GM10248 (cell line): ENCODE measurements at regions not wholly inside any gene's neighbourhood (a gene's known extent, or its start where the extent isn't known, plus 50 kb on each side); places are given as distances from the start of the nearest gene placed in this dataset.

ENCODE experiments used
- CTCF ChIA-PET: fragments of 300-600 bp; sonication (Branson Sonifier 250); formaldehyde crosslinking; extraction: SDS; loops from one replicate; lab custom pipeline; 2021; ENCODE audit warnings: antibody characterized with exemption; lab: Yijun Ruan, JAX
- POLR2A ChIA-PET: fragments of 350-650 bp; sonication (Branson Sonifier 250); formaldehyde crosslinking; extraction: SDS; loops from one replicate; lab custom pipeline; 2020; ENCODE audit warnings: antibody characterized with exemption; lab: Yijun Ruan, JAX
- DNase-seq: peaks from one replicate; pipeline ENCODE4 v3.0.0; 2012; ENCODE audit errors: extremely low spot score
- TF ChIP-seq, protein P1 (sequence below): IDR thresholded peaks from 2 replicates; pipeline ENCODE4 v1.5.1; 2012; ENCODE audit warnings: mild to moderate bottlenecking, low read depth; ENCODE audit errors: extremely low read depth, missing control alignments, control extremely low read depth

DNA sequence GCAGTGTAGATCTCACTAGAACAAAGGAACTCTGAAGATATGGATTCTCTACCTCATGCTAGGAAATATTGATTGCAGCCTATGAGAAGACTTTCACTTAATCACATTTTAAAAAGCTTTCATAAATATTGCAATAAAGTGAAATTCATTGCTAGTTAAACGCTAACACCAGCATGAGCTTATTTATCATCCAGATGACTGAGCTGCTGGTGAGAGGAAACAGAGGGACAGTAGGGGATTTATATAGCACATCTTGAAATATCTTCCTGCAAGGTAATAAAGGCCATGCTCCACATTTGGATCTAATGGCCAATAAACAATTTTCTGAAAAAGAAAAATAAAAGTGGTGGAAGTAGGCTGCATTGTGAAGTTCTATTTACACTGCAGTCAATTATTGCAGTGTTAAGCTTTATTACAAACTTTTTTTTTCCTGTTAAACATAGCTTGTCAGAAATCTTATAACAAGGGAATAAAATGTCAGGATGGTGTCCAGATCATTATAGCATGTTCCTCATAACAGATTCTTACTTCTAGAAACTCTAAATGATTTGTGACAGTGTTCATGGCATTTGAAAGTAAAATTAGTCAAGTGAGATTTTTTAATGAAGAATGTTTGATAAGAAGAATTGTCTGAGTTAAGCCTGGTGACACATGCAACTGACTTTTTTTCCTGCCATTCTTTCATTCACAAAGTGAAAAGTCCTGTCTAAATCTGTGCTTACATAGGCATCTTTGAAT is 342.6 kb downstream of the DMAC1 start:
- TF ChIP-seq, protein P1, sequence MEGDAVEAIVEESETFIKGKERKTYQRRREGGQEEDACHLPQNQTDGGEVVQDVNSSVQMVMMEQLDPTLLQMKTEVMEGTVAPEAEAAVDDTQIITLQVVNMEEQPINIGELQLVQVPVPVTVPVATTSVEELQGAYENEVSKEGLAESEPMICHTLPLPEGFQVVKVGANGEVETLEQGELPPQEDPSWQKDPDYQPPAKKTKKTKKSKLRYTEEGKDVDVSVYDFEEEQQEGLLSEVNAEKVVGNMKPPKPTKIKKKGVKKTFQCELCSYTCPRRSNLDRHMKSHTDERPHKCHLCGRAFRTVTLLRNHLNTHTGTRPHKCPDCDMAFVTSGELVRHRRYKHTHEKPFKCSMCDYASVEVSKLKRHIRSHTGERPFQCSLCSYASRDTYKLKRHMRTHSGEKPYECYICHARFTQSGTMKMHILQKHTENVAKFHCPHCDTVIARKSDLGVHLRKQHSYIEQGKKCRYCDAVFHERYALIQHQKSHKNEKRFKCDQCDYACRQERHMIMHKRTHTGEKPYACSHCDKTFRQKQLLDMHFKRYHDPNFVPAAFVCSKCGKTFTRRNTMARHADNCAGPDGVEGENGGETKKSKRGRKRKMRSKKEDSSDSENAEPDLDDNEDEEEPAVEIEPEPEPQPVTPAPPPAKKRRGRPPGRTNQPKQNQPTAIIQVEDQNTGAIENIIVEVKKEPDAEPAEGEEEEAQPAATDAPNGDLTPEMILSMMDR, result no peak
- no peak for DNase-seq
- POLR2A ChIA-PET, result interaction anchor here (0.6 kb wide), 1 partner anchor 228 kb away, joined by 5 read pairs; no protein-coding TSS in a partner anchor
- CTCF ChIA-PET, result interaction anchor here (2.9 kb wide), 1 partner anchor 11 kb away, joined by 21 read pairs; no protein-coding TSS in a partner anchor

DNA sequence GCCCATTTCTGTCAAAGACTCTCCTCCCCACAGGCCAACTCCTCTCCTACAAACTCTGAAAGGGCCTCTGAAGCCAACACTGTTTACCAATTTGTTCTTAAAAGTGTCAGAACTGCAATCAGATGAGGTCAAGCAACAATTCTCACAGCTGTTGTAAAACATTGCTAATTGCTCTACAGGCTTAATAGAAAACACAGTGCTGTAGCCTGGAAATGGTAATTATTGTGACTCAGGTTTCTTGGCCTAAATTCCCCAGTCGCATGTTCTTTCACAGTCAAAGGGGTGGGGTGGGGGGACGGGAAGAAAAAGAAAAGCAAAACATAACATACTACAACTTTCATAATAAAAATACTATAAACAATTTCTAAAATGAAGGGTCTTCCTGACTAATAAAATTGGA is 343.2 kb downstream of the DMAC1 start:
- TF ChIP-seq, protein P1, result no peak
- no peak for DNase-seq
- POLR2A ChIA-PET, result no interaction called here
- CTCF ChIA-PET, result interaction anchor here (2.9 kb wide), 1 partner anchor 12 kb away, joined by 21 read pairs; no protein-coding TSS in a partner anchor

DNA sequence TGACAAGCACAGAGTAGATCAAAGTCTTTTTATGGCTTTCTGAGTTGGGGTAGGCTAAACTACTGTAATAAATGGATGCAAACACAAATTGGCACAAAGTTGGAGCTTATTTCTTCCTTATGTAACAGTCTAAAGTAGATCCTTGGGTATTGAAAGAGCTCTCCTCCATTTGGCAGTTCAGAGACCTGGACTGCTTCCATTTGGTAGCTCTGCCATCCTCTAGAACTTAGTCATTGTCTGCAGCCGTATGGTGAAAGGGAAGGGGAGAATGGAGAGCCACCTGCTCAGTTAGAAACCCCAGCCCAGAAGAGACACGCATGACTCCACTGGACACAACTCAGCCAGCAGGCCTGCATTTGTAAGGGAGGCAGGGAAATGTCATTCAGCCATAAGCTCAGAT is 345.0 kb downstream of the DMAC1 start:
- TF ChIP-seq, protein P1, result no peak
- CTCF ChIA-PET, result interaction anchor here (1.5 kb wide), 1 partner anchor 365 kb away, joined by 3 read pairs; no protein-coding TSS in a partner anchor
- DNase-seq, result no peak
- POLR2A ChIA-PET, result no interaction called here

DNA sequence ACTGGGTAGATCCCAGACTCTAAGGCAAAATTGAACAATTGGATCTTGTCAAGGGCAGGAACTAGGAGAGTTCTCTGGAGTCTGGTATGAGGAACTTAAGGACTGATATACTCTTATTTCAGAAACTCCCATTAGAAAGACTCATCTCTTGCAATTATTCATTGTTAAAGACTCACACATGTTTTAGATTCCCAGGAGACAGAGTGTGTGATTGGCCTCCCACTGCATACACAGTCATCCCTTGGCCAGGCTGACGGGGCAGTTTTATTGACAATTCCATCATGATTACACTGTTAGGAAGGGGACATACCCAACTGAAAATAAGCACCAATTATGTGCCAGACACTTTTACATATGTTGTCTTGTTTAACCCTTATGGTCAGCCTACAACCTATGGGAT is 347.2 kb downstream of the DMAC1 start:
- CTCF ChIA-PET, result no interaction called here
- DNase-seq, result no peak
- POLR2A ChIA-PET, result no interaction called here
- TF ChIP-seq, protein P1, result no peak

DNA sequence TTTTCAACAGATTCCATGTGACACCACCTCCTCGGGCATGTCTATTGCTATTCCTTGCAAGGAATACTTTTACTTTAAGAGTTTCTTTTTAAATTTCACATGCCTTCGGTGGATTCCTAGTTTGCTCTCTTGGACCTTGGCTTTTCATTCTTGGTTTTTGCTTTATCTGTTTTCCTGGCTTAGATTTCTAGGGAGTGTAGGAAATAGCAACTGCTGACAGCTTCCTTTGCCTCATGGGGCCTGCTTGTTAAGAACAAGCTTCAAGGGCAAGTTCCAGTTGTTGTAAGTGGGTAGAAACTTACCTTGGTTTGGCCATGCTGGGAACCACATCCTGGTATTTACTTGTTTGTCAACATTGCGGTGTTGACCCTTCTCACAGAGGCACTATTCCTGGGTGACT is 348.5 kb downstream of the DMAC1 start:
- ChIA-PET CTCF (no interaction called here), POLR2A (no interaction called here)
- DNase-seq, result no peak
- TF ChIP-seq, protein P1, result no peak

DNA sequence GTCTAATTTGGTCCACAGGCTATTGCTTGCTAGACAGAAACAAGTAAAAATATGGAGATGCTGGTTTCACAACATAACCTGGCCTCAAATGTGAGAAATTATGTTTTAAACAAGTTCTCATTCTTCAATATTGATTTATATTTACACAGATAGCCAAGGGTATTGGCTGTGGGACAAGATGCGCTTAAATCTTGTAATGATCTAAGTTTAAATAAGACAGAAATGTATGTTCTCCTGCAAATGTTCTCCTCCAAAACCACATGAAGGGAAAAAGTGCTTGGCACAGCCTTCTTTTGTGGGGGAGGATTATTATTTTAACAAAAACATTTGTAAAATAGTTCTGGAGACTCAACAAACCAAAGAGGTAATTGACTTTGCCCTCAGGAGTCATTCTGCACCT is 356.0 kb downstream of the DMAC1 start:
- CTCF ChIA-PET, result no interaction called here

More for the DNA sequence above, 356.0 kb downstream of the DMAC1 start:
- TF ChIP-seq, protein P1, result no peak
- POLR2A ChIA-PET, result no interaction called here
- DNase-seq, result no peak
